Astrocyte of the spinal cord (primary cell): ENCODE measurements at regions not wholly inside any gene's neighbourhood (a gene's known extent, or its start where the extent isn't known, plus 50 kb on each side); places are given as distances from the start of the nearest gene placed in this dataset.
"Not testable (repeated sequence)": the region's sequence is repeated elsewhere in the genome, so short reads cannot be mapped to it uniquely, and the experiment has no call there.

Source experiments
- DNase-seq: peaks from one replicate; pipeline ENCODE4 v3.0.0; 2011; ENCODE audit warnings: low read depth, low spot score
- H3K4me3 ChIP-seq: 2 replicates; pipeline ENCODE4 v1.5.1; 2011; ENCODE audit warnings: low read depth, mild to moderate bottlenecking, low read length, moderate library complexity
- in situ Hi-C: cut with HindIII; loops from 2 replicates; pipeline ENCODE4 v1.10.0; 2017; ENCODE audit warnings: low sequenced_read_pairs
- TF ChIP-seq, protein P1 (sequence below): IDR thresholded peaks from 2 replicates; pipeline ENCODE4 v1.5.1; 2012; ENCODE audit warnings: low read depth, mild to moderate bottlenecking, low read length, inconsistent platforms

GRCh38 chr18:55687106-55687505, 99.1 kb upstream of the TCF4 start:
- DNase-seq: no peak
- TF ChIP-seq, protein P1, sequence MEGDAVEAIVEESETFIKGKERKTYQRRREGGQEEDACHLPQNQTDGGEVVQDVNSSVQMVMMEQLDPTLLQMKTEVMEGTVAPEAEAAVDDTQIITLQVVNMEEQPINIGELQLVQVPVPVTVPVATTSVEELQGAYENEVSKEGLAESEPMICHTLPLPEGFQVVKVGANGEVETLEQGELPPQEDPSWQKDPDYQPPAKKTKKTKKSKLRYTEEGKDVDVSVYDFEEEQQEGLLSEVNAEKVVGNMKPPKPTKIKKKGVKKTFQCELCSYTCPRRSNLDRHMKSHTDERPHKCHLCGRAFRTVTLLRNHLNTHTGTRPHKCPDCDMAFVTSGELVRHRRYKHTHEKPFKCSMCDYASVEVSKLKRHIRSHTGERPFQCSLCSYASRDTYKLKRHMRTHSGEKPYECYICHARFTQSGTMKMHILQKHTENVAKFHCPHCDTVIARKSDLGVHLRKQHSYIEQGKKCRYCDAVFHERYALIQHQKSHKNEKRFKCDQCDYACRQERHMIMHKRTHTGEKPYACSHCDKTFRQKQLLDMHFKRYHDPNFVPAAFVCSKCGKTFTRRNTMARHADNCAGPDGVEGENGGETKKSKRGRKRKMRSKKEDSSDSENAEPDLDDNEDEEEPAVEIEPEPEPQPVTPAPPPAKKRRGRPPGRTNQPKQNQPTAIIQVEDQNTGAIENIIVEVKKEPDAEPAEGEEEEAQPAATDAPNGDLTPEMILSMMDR: no peak
- no peak overlapping the region for H3K4me3 ChIP-seq
- in situ Hi-C loops: no loop called here

- H3K4me3 ChIP-seq: no peak overlapping the region
- TF ChIP-seq, protein P1: no peak
- in situ Hi-C loops: no loop called here
- DNase-seq: no peak
Observed at GRCh38 chr18:55685638-55686037, 97.6 kb upstream of the TCF4 start.

DNA sequence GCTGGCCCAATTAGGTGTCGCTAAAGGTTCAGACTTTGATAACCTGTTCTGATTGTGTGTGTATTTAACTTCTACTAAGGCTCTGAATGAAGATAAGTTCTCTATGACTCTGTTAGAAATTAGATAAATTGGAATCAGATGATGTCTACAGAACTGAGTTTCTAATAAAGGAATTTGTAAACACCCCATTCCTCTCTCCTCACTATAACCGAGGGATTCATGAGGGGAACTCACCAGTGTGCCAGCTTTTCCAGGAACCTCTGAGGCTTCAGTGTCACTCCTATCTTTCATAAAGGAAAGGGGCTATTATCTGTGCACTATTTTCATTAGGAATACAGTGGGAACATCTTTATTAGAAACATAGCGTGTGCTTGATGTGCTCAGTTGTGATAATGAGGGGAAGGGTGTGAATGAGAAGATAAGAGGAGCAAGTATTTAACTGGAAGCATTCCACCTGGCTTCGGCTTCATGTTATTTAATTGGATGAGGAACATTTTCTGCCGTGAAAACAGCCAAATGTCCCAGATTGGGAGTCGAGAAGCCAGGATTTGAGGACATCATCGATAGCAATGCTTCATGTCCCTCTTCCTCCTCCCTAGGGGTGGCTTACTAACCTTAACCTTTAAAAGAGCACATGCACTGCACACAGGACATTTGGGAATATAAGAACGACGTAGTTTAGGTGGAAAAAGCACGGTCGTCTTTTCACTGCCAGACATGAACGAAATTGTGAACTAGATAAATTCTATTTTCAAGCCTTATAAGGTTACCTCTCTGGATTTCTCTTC, 84.8 kb upstream of the TCF4 start:
- in situ Hi-C loops: no loop called here
- H3K4me3 ChIP-seq: no peak overlapping the region
- TF ChIP-seq, protein P1: no peak
- no peak for DNase-seq

GRCh38 chr18:55665506-55665905, 77.5 kb upstream of the TCF4 start:
- TF ChIP-seq, protein P1: no peak
- no peak overlapping the region for H3K4me3 ChIP-seq
- in situ Hi-C loops: no loop called here
- DNase-seq: no peak

GRCh38 chr18:55664758-55665400, 76.9 kb upstream of the TCF4 start:
- in situ Hi-C loops, DNase-seq, H3K4me3 ChIP-seq: not testable (repeated sequence)

DNA sequence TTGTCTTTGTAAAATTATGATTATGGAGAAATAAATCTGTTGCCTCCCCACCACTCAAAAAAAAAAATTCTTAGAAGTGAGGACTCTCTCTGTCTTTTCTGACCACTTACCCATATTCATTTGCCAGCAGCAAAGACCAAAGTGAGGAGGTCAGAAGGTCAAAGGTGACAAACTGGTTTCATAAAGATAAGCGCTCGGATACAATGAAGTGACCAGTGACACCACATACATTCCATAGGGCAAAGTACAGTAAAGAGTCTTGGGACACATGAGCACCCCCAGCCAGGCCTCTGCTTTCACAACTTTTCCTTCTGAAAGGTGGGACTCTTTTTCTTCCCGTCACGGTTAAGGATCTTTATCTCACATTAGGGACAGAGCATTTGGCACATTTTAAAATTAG, 75.9 kb upstream of the TCF4 start:
- in situ Hi-C loops: no loop called here
- H3K4me3 ChIP-seq: no peak overlapping the region
- DNase-seq: no peak
- TF ChIP-seq, protein P1: no peak

DNA sequence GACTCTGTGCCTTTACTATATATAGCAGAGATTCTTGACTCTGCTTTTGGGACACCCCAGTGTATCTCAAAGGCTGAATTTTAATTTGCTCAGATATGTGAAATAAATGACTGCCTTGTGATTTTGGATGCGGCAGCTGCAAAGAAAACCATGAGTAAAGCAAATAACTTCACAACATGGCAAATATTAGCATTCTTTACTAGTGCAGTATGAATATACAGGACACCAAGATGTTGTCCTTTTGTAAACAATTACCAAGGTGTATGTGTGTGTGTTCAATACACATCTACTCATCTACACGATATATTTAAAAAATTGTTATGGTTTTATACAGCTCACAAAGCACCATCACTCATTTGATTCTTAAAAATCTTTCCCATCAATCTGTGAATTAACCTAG, 70.6 kb upstream of the TCF4 start:
- H3K4me3 ChIP-seq: no peak overlapping the region
- TF ChIP-seq, protein P1: no peak
- DNase-seq: no peak
- in situ Hi-C loops: no loop called here
